ENCODE measurements at regions not wholly inside any gene's neighbourhood (a gene's known extent, or its start where the extent isn't known, plus 50 kb on each side); places are given as distances from the start of the nearest gene placed in this dataset.

GRCh38 chr5:152704286-152704685 is 299.2 kb upstream of the NMUR2 start:
- CTCF ChIA-PET, result no interaction called here

DNA sequence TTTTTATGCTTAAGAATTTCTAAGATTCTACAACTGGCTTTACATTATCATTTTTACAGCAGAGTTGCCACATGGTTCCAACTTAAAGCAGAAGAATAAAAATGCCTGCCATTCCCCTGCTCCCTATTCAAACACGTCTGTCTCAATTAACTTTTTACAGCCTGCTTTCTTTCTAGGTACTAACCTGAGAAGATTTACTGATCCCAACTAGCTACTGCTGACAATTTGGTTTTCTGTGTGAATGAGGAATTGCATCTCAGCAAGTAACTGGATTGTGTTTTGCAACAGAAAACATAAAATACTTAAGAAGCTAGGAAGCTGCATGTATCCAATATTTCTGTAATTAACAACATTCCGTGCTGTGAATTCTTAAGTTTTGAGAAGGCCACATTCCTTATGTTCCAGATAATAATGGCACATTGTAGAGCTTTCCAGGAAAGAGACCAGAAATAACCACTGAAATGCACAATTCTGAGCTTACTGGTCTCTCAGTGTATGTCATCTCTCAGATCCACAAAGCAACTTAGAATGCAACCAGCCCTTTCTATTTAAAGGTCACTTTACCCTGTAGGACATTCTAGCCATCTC is 306.8 kb upstream of the NMUR2 start:
- Mint-ChIP-seq H3K4me3 (ENCODE audit: low read depth, unreplicated experiment) (no peak overlapping the region), H3K27ac (ENCODE audit: unreplicated experiment) (no peak overlapping the region), H3K27me3 (ENCODE audit: unreplicated experiment) (no peaks in the 10 kb centered on the region), H3K4me1 (ENCODE audit: low read depth, unreplicated experiment) (no peaks in the 10 kb centered on the region), H3K36me3 (ENCODE audit: insufficient read depth, unreplicated experiment) (no peaks in the 10 kb centered on the region), H3K9me3 (ENCODE audit: low read depth, unreplicated experiment) (peaks cover 5% of the 10 kb centered on the region)
- BruUV-seq (replicated peaks), result no TSS peak
- CTCF ChIA-PET, result no interaction called here
- no peak for DNase-seq
- TF ChIP-seq CTCF (IDR thresholded peaks at IDR 0.05; ENCODE audit: unreplicated experiment), result no peak
- intact Hi-C loops (cut with micrococcal nuclease; ENCODE audit: unreplicated experiment), result no loop called here

More at GRCh38 chr5:152704286-152704685, 299.2 kb upstream of the NMUR2 start:
- Mint-ChIP-seq H3K4me3 (ENCODE audit: low read depth, unreplicated experiment) (no peak overlapping the region), H3K4me1 (ENCODE audit: low read depth, unreplicated experiment) (no peaks in the 10 kb centered on the region), H3K27ac (ENCODE audit: unreplicated experiment) (no peak overlapping the region), H3K9me3 (ENCODE audit: low read depth, unreplicated experiment) (peaks cover 6% of the 10 kb centered on the region), H3K36me3 (ENCODE audit: insufficient read depth, unreplicated experiment) (no peaks in the 10 kb centered on the region), H3K27me3 (ENCODE audit: unreplicated experiment) (no peaks in the 10 kb centered on the region)
- DNase-seq, result no peak
- intact Hi-C loops (cut with micrococcal nuclease; ENCODE audit: unreplicated experiment), result no loop called here
- no peak for TF ChIP-seq CTCF (IDR thresholded peaks at IDR 0.05; ENCODE audit: unreplicated experiment)
- BruUV-seq (replicated peaks), result no TSS peak

DNA sequence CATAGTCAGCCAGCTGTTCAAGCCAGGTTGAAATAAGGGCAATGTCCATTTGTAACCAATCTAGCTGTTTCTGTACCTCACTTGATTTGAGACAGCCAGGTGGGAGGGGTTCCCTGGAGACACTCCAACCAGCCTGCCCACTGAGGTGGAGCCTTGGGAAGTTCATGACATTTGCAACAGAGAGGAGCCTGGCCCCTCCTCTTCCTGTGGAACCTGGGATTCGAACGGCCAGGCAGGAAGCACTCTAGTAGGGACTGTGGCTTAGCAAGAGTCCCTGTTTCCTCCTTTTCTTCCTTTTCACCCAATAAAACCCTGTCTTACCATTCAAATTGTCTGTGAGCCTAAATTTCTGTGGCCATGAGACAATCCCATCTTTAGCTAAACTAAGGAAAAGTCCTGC is 312.3 kb upstream of the NMUR2 start:
- CTCF ChIA-PET, result no interaction called here
- peaks cover 5% of the 10 kb centered on the region for H3K9me3 Mint-ChIP-seq (ENCODE audit: low read depth, unreplicated experiment)
- no peaks in the 10 kb centered on the region for H3K36me3 Mint-ChIP-seq (ENCODE audit: insufficient read depth, unreplicated experiment)
- no peak for TF ChIP-seq CTCF (IDR thresholded peaks at IDR 0.05; ENCODE audit: unreplicated experiment)
- no peak for DNase-seq
- BruUV-seq (replicated peaks), result no TSS peak
- no peak overlapping the region for H3K27ac Mint-ChIP-seq (ENCODE audit: unreplicated experiment)
- no peak overlapping the region for H3K4me3 Mint-ChIP-seq (ENCODE audit: low read depth, unreplicated experiment)
- intact Hi-C loops (cut with micrococcal nuclease; ENCODE audit: unreplicated experiment), result no loop called here
- no peaks in the 10 kb centered on the region for H3K4me1 Mint-ChIP-seq (ENCODE audit: low read depth, unreplicated experiment)
- H3K27me3 Mint-ChIP-seq (ENCODE audit: unreplicated experiment), result no peaks in the 10 kb centered on the region

- CTCF ChIA-PET, result no interaction called here
- Mint-ChIP-seq H3K4me1 (ENCODE audit: low read depth, unreplicated experiment) (no peaks in the 10 kb centered on the region), H3K27me3 (ENCODE audit: unreplicated experiment) (no peaks in the 10 kb centered on the region), H3K4me3 (ENCODE audit: low read depth, unreplicated experiment) (no peak overlapping the region), H3K9me3 (ENCODE audit: low read depth, unreplicated experiment) (peaks cover 13% of the 10 kb centered on the region), H3K27ac (ENCODE audit: unreplicated experiment) (no peak overlapping the region), H3K36me3 (ENCODE audit: insufficient read depth, unreplicated experiment) (no peaks in the 10 kb centered on the region)
- no peak for DNase-seq
- intact Hi-C loops (cut with micrococcal nuclease; ENCODE audit: unreplicated experiment), result no loop called here
- BruUV-seq (replicated peaks), result no TSS peak
- no peak for TF ChIP-seq CTCF (IDR thresholded peaks at IDR 0.05; ENCODE audit: unreplicated experiment)
Observed at GRCh38 chr5:152723482-152723881, 318.4 kb upstream of the NMUR2 start.

Measured in Calu3 (cell line).